HG03025 (cell line): ENCODE measurements at regions not wholly inside any gene's neighbourhood (a gene's known extent, or its start where the extent isn't known, plus 50 kb on each side); places are given as distances from the start of the nearest gene placed in this dataset.
"Not testable (repeated sequence)": the region's sequence is repeated elsewhere in the genome, so short reads cannot be mapped to it uniquely, and the experiment has no call there.

ENCODE experiments used
- ATAC-seq: cut with Tn5 transposase; IDR thresholded peaks from one replicate; pipeline ENCODE4 v1.9.1; 2021; ENCODE audit warnings: mild to moderate bottlenecking, moderate library complexity; ENCODE audit not compliant: unreplicated experiment, low FRiP score

DNA sequence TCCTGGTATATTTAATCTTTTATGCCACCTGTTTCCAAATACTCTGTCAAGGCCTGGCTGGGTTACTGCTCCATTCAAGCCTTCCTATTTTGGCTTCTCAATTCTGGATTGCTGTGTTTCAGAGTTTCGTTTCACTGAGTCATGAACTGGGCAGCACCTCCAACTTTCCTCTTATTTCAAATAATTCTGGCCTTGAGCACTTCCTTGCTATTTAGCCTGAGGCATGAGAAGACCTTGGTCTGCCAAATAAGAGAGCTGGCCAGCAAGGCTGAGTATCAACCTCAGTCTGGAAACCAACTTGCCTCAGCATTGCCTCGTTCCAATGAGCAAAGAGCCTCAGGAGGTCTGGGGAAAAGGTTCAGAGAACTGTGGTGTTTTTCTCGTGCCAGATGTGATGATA is 66.6 kb downstream of the TNFAIP3 start:
- ATAC-seq: no peak

DNA sequence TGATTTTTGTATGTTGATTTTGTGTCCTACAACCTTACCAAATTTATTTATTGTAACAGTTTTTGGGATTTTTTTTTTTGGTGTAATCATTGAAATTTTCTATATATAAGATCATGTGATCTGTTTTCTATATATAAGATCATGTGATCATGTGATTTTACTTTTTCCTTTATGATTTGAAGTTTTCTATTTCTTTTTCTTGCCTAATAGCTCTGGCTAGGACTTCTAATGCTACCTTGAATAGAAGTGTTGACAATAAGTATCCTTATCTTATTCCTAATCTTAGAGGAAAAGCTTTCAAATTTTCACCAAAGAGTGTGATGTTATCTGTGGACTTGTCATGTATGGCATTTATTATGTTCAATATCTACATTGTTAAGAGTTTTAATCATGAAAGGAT is 69.7 kb downstream of the TNFAIP3 start:
- ATAC-seq: no peak

DNA sequence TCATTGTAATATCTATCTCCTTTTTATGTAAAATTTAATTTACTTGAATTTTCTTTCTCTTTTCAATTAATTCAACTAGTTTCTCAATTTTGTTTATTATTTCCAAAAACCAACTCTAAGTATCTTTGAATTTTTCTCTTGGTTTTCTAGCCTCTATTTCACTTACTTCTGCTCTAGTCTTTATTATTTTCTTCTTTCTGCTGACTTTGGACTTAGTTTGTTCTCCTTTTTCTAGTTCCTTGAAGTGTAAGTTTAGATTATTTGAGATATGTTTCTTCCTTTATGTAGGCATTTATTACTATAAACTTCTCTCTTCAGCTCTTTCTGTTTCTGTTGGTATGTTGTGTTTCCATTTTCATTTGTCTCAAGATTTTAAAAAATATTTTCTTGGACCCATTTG is 70.8 kb downstream of the TNFAIP3 start:
- no peak for ATAC-seq

DNA sequence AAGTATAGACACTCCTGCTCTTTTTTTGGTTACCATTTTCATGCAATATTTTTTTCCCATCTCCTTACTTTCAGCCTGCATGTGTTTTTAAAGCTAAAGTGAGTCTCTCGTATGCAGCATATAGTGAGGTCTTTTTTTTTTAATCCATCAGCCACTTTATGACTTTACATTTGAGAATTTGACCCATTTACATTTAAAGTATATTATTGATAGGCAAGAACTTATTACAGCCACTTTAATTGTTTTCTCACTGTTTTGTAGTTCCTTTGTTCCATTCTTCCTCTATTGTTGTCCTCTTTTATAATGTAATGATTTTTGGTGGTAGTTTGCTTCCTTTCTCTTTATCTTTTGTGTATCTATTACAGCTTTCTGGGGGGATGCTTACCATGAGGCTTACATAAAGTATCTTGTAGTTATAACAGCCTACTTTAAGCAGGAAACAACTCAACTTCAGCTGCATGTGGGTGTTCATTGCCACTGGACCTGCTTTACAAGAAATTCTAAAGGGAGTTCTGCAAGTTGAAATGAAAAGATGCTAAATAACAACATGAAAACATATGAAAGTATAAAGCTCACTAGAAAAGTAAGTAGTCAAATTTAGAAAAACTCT is 71.8 kb downstream of the TNFAIP3 start:
- no peak for ATAC-seq

- ATAC-seq: no peak
Measured at GRCh38 chr6:137941995-137942394, 74.9 kb downstream of the TNFAIP3 start.

- no peak for ATAC-seq
Measured at GRCh38 chr6:137942736-137943135, 75.7 kb downstream of the TNFAIP3 start.

DNA sequence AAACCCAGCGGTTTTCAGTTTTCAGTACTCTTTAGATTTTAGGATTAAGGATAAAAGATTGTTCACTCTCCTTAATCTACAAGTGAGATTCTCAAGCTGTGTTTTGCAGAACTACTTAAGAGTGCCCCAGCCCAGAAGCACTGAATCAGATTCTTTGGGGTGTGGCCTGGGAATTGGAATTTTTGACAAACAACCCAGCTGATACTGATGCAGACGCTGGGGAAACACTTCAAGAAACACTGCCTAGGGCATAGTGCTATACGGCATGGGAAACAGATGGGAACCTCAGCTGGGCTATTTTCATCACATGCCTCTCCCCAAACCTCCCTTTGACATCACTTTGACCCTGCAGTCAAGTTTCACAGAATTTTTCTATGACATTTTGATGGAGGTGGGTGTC is 77.3 kb downstream of the TNFAIP3 start:
- ATAC-seq: not testable (repeated sequence)

- ATAC-seq: no peak
Measured at GRCh38 chr6:137944793-137945498, 77.9 kb downstream of the TNFAIP3 start.

DNA sequence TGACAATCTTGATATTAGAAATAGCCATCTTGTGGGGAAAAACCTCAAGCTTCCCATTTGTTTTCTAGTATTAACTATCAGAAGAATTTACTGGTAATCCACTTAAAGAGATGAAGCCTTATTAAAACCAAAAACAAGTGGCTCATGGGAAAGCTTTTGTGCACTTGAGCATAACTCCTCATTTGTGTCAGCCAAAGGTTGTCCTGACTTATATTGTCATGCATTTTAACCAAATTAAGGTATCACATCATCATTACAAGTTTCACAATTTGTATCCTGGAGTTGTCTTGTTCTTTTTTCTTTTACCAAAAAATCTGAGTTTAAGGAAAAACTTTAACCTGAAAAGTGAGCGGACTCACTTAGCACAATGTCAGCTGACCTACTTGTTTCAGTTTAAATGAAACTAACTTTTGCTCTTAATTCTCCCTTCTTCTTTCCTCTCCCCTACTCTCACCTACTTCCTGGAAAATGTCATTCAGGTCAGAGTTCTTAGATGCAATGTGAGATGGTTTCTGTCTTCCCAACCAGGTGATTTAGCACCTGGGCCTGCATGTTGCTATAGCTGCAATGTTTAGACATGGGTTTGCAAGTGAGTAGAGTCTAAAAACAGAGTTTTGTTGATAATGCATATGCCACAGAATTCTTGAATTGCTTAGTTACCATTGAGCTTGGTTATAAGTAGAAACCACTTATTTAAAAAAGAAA is 82.8 kb downstream of the TNFAIP3 start:
- peak; percentile 55 for ATAC-seq

DNA sequence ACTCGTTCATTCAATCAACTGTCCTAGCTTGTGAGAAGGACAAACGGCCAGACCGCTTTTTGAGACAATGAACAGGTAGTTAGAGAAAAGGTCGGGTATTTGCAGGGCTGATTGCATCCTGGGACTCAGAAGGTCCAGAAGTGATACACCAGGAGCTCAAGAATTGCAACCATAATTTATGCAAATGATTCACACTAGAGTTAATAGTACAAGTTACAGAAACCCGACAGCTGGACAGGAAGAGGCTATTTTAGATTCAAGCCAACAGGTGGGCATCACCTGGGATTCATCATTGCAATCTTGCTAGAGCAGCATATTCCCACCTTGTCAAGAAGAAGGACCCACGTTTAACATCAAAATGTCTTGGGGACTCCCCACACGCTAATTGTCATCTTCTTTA is 83.5 kb downstream of the TNFAIP3 start:
- ATAC-seq: no peak

- ATAC-seq: peak; percentile 67
Measured at GRCh38 chr6:137951064-137951597, 84.1 kb downstream of the TNFAIP3 start.

GRCh38 chr6:137952247-137952646 is 85.2 kb downstream of the TNFAIP3 start:
- ATAC-seq: no peak

DNA sequence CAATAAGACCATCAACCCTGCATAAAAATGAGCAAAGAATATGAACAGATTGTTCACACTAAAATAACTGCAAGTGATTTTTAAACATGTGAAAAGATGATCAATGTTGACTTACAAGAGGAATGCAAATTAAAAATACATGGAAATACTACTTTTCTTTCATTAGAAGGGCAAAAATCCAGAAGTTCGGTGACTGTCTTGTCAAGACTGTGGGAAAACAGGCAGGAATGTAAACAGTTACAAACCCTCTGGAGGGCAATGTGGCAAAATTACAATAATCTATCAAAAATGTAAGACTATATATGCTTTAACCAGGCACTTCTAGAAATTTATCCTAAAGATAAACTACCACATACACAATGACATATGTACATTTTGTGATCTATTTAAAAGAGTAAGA is 86.7 kb downstream of the TNFAIP3 start:
- ATAC-seq: no peak

DNA sequence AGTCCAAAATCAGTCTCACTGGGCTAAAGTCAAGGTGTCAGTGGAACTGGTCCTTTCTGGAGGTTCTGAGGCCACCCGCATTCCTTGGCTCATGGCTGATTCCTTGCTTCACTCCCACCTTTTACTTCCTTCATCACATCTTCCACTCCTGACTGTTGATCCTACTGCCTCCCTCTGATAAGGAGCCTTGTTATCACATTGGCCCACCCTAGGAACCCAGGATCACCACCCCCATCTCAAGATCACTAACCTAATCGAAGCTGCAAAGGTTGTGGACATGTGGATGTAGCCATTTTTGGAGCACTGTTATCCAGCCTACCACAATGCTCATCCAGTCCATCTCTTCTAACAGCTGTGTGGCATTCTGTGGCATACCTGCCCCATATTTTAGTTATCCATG is 87.2 kb downstream of the TNFAIP3 start:
- ATAC-seq: no peak

DNA sequence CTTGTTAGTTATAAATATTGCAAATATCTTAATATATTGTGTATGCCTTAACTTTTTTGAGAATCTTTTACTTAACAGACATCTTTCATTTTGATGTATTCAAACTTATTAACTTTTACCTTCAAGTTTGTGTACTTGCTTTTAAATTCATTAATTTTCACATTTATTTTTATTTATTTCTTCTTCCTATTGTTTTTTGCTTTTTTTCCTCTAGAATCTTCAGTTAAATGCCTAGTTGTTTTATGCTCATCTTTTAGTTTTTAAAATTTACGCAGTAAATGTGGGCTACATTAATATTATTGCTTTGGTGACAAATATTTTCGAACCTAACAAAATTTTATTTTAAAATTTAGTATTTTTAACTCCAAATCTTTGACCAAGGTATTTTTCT is 89.0 kb downstream of the TNFAIP3 start:
- ATAC-seq: no peak

- no peak for ATAC-seq
Measured at GRCh38 chr6:137957471-137957870, 90.4 kb downstream of the TNFAIP3 start.

- no peak for ATAC-seq
Measured at GRCh38 chr6:137958811-137959565, 91.9 kb downstream of the TNFAIP3 start.

- ATAC-seq: no peak
Measured at GRCh38 chr6:137962725-137963124, 95.7 kb downstream of the TNFAIP3 start.

DNA sequence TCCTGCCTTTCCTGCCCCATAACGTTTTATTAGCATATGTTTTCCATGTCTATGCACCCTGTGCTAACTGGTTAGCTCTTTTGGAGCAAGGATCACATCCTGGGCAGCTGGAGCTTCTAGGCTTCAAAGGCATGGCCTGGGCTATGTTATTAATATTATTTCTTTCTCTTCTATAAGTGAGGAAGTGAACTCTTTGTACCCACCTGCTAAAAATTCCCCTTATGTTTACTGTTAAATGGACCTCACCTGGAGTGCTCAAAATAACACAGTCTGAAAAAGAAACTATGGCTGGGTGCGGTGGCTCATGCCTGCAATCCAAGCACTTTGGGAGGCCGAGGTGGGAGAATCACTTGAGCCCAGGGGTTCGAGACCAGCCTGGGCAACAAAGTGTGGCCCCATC is 97.8 kb downstream of the TNFAIP3 start:
- ATAC-seq: no peak

- ATAC-seq: no peak
Measured at GRCh38 chr6:137967689-137968454, 100.8 kb downstream of the TNFAIP3 start.
